ENCODE measurements at regions not wholly inside any gene's neighbourhood (a gene's known extent, or its start where the extent isn't known, plus 50 kb on each side); places are given as distances from the start of the nearest gene placed in this dataset.

DNA sequence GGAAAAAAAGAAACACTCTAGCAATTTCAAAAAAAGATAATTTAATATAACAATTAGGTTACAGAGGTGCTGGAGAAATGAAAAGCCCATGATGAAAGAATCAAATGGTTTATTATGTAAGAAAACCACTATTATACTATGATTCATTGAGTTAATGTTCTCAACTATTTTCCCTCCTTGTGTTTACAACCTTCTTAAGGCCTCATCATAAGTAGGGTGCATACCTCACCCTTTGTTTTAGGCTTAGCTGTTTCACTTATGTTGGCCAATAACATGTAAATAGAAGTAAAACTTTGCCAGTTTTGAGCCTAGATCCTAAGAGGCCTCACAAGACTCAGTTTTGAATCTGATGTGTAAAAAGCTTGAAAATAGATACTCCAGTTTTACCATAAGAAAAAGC lies 418.3 kb upstream of the DDX18 start:
- DNase-seq (ENCODE audit: low read depth, low spot score), result no peak
- Histone ChIP-seq H3K9ac (ENCODE audit: low read length) (no peak overlapping the region), H3K79me2 (ENCODE audit: insufficient read depth, low read length) (no peaks in the 10 kb centered on the region), H3K9me3 (ENCODE audit: control insufficient read depth in 1 of 2, insufficient read depth in 1 of 2, low read depth in 1 of 2, low read length in 2 of 2) (peaks cover 0 to 9% of the 10 kb centered on the region in 2 experiments; a peak in 3 of 4 replicates), H3K4me3 (replicated peaks in 1 of 2; ENCODE audit: low read depth in 1 of 2, low read length in 2 of 2) (no peak overlapping the region), H2AFZ (ENCODE audit: low read depth, low read length, poor library complexity, severe bottlenecking) (no peak overlapping the region), H3K36me3 (ENCODE audit: control insufficient read depth in 1 of 2, insufficient read depth in 2 of 2, low read length in 2 of 2) (no peaks in the 10 kb centered on the region), H3K27ac (ENCODE audit: low read depth, low read length) (no peak overlapping the region), H3K4me2 (ENCODE audit: low read length) (no peak overlapping the region), H3K27me3 (ENCODE audit: insufficient read depth, low read length) (no peaks in the 10 kb centered on the region), H3K9me2 (ENCODE audit: insufficient read depth) (no peaks in the 10 kb centered on the region), H4K20me1 (ENCODE audit: insufficient read depth) (no peaks in the 10 kb centered on the region), H3K4me1 (ENCODE audit: control insufficient read depth in 1 of 2, insufficient read depth in 2 of 2, low read length in 2 of 2) (no peaks in the 10 kb centered on the region)
- POLR2A ChIA-PET, result no interaction called here
- no peak for ATAC-seq
- intact Hi-C loops (cut with micrococcal nuclease), result no loop called here
- RAD21 ChIA-PET (ENCODE audit: low non-redundant PET in 1 of 2, low total read pairs in 2 of 2, uncharacterized antibody in 2 of 2, unreplicated experiment in 2 of 2), result no interaction called here
- BruUV-seq (replicated peaks), result no TSS peak
- CTCF ChIA-PET, result no interaction called here
- TF ChIP-seq ZFX (IDR thresholded peaks at IDR 0.05), result no peak
- TF ChIP-seq EZH2phosphoT487 (IDR thresholded peaks at IDR 0.05; ENCODE audit: borderline replicate concordance), result no peak
- no peak for TF ChIP-seq CBX3 (IDR thresholded peaks at IDR 0.05; ENCODE audit: low read depth)
- no peak for TF ChIP-seq YY1 (IDR thresholded peaks at IDR 0.05; ENCODE audit: extremely low read depth, insufficient replicate concordance, low read depth, low read length)
- no peak for TF ChIP-seq ZNF274 (IDR thresholded peaks at IDR 0.05; ENCODE audit: low read depth, low read length)
- TF ChIP-seq ELF1 (IDR thresholded peaks at IDR 0.05; ENCODE audit: borderline replicate concordance, low read depth), result no peak

DNA sequence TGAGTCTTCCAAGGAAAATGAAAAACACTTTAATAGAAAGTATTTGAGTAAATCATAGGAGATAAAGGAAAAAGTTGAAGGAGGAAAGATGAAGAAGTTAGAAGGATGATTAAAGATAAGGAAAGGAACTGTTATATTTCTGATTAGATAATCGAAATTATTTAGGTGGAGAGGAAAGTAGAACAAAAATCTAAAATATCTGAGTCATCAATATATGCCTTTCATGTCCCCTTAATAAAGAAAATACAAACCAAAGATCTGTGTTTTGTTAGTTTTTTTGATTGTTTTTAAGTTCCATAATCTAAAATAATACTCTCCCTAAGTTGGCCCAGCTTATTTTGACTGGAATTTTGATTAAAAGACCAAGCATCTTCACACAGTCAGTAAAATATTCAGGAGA lies 412.9 kb upstream of the DDX18 start:
- no peaks in the 10 kb centered on the region for H3K9me2 ChIP-seq (ENCODE audit: insufficient read depth)
- no peak for TF ChIP-seq POLR2A (IDR thresholded peaks at IDR 0.05; ENCODE audit: borderline replicate concordance, extremely low read depth, insufficient read depth, insufficient read length)
- H3K4me3 ChIP-seq (replicated peaks in 1 of 2; ENCODE audit: low read depth in 1 of 2, low read length in 2 of 2), result no peak overlapping the region
- intact Hi-C loops (cut with micrococcal nuclease), result no loop called here
- H3K9ac ChIP-seq (ENCODE audit: low read length), result no peak overlapping the region
- no peaks in the 10 kb centered on the region for H3K79me2 ChIP-seq (ENCODE audit: insufficient read depth, low read length)
- BruUV-seq (replicated peaks), result no TSS peak
- no peaks in the 10 kb centered on the region for H3K27me3 ChIP-seq (ENCODE audit: insufficient read depth, low read length)
- H4K20me1 ChIP-seq (ENCODE audit: insufficient read depth), result no peaks in the 10 kb centered on the region
- H2AFZ ChIP-seq (ENCODE audit: low read depth, low read length, poor library complexity, severe bottlenecking), result no peak overlapping the region
- DNase-seq (ENCODE audit: low read depth, low spot score), result no peak
- H3K4me2 ChIP-seq (ENCODE audit: low read length), result no peak overlapping the region
- ChIA-PET CTCF (no interaction called here), RAD21 (ENCODE audit: low non-redundant PET in 1 of 2, low total read pairs in 2 of 2, uncharacterized antibody in 2 of 2, unreplicated experiment in 2 of 2) (no interaction called here), POLR2A (no interaction called here)
- ATAC-seq, result no peak
- peaks cover 0 to 12% of the 10 kb centered on the region in 2 experiments; a peak in 3 of 4 replicates for H3K9me3 ChIP-seq (ENCODE audit: control insufficient read depth in 1 of 2, insufficient read depth in 1 of 2, low read depth in 1 of 2, low read length in 2 of 2)
- H3K27ac ChIP-seq (ENCODE audit: low read depth, low read length), result no peak overlapping the region
- H3K36me3 ChIP-seq (ENCODE audit: control insufficient read depth in 1 of 2, insufficient read depth in 2 of 2, low read length in 2 of 2), result no peaks in the 10 kb centered on the region
- H3K4me1 ChIP-seq (ENCODE audit: control insufficient read depth in 1 of 2, insufficient read depth in 2 of 2, low read length in 2 of 2), result no peaks in the 10 kb centered on the region
